GM23338 (cell line): ENCODE measurements at regions not wholly inside any gene's neighbourhood (a gene's known extent, or its start where the extent isn't known, plus 50 kb on each side); places are given as distances from the start of the nearest gene placed in this dataset.

Experiments
- ATAC-seq: fragments of 200-7000 bp; cut with Tn5 transposase; 3 replicates; pipeline ENCODE4 v1.9.1; 2020
- DNase-seq: peaks from one replicate; pipeline ENCODE4 v3.0.0-alpha.2; 2015; ENCODE audit warnings: low spot score
- H2AFZ ChIP-seq: fragments of 200-600 bp; sonication (generic); 2 replicates; pipeline ENCODE4 v1.8.0; 2016; ENCODE audit warnings: antibody characterized with exemption, mild to moderate bottlenecking, moderate library complexity
- H3F3A ChIP-seq: fragments of 200-600 bp; sonication (generic); replicated peaks from 2 replicates; pipeline ENCODE4 v1.8.0; 2017; ENCODE audit warnings: antibody characterized with exemption, mixed run types, low read depth
- H3K27ac ChIP-seq: fragments of 200-600 bp; sonication (generic); 2 replicates; pipeline ENCODE4 v1.6.1; 2016; ENCODE audit warnings: low read depth
- H3K27me3 ChIP-seq: fragments of 200-600 bp; sonication (generic); 2 replicates; pipeline ENCODE4 v1.8.0; 2016; ENCODE audit warnings: mild to moderate bottlenecking, mixed run types, moderate library complexity; ENCODE audit not compliant: insufficient read depth
- H3K36me3 ChIP-seq: fragments of 200-600 bp; sonication (generic); 2 replicates; pipeline ENCODE4 v1.8.0; 2016; ENCODE audit warnings: mild to moderate bottlenecking; ENCODE audit not compliant: insufficient read depth
- H3K4me1 ChIP-seq: fragments of 200-600 bp; sonication (generic); 2 replicates; pipeline ENCODE4 v1.8.0; 2016; ENCODE audit warnings: mild to moderate bottlenecking, moderate library complexity; ENCODE audit not compliant: insufficient read depth
- H3K4me2 ChIP-seq: fragments of 200-600 bp; sonication (generic); 2 replicates; pipeline ENCODE4 v1.7.1; 2017; ENCODE audit warnings: mixed run types
- H3K4me3 ChIP-seq: fragments of 200-600 bp; sonication (generic); 2 replicates; pipeline ENCODE4 v1.6.1; 2016; ENCODE audit warnings: mixed run types
- H3K79me2 ChIP-seq: fragments of 200-600 bp; sonication (generic); replicated peaks from 2 replicates; pipeline ENCODE4 v1.8.0; 2017; ENCODE audit warnings: mild to moderate bottlenecking; ENCODE audit not compliant: insufficient read depth
- H3K9me2 ChIP-seq: fragments of 200-600 bp; sonication (generic); 2 replicates; pipeline ENCODE4 v1.8.0; 2017; ENCODE audit not compliant: insufficient read depth
- H4K20me1 ChIP-seq: fragments of 200-600 bp; sonication (generic); replicated peaks from 2 replicates; pipeline ENCODE4 v1.8.0; 2017; ENCODE audit warnings: mild to moderate bottlenecking; ENCODE audit not compliant: insufficient read depth
- H3K27ac Mint-ChIP-seq: 2 replicates; pipeline ENCODE4 v1.8.0; 2020; ENCODE audit warnings: inconsistent platforms, mild to moderate bottlenecking, moderate library complexity, mixed read lengths
- H3K27me3 Mint-ChIP-seq: 3 replicates; pipeline ENCODE4 v1.8.0; 2022; ENCODE audit warnings: low read depth, mild to moderate bottlenecking, moderate library complexity, mixed read lengths, inconsistent platforms; ENCODE audit not compliant: insufficient read depth, poor library complexity
- H3K36me3 Mint-ChIP-seq: 3 replicates; pipeline ENCODE4 v1.8.0; 2021; ENCODE audit warnings: low read depth, mild to moderate bottlenecking, inconsistent platforms, moderate library complexity, mixed read lengths
- H3K4me1 Mint-ChIP-seq: 3 replicates; pipeline ENCODE4 v1.8.0; 2020; ENCODE audit warnings: mild to moderate bottlenecking, inconsistent platforms, mixed read lengths
- H3K4me3 Mint-ChIP-seq: 3 replicates; pipeline ENCODE4 v1.8.0; 2021; ENCODE audit warnings: moderate library complexity, mild to moderate bottlenecking, inconsistent platforms, mixed read lengths
- H3K9me3 Mint-ChIP-seq: 3 replicates; pipeline ENCODE4 v1.8.0; 2020; ENCODE audit warnings: moderate library complexity, mild to moderate bottlenecking, inconsistent platforms, mixed read lengths
- CTCF ChIP-seq, 2 experiments: fragments of 200-600 bp in 1 of 2; sonication (generic) in 1 of 2; conservative IDR thresholded peaks; 2 replicates each; pipeline versions ENCODE4 v1.5.1 to v1.6.1; 2016 to 2017; ENCODE audit warnings: antibody characterized with exemption in 2 of 2, low read depth in 2 of 2, mild to moderate bottlenecking in 2 of 2, moderate library complexity in 1 of 2
- JUNB ChIP-seq: IDR thresholded peaks from one replicate; pipeline ENCODE4 v1.6.1; 2016; ENCODE audit warnings: antibody characterized with exemption; ENCODE audit not compliant: unreplicated experiment
- NANOG ChIP-seq: IDR thresholded peaks from 2 replicates; pipeline ENCODE4 v1.6.1; 2016; ENCODE audit warnings: antibody characterized with exemption, borderline replicate concordance
- STAT1 ChIP-seq: IDR thresholded peaks from one replicate; pipeline ENCODE4 v1.6.1; 2016; ENCODE audit warnings: antibody characterized with exemption; ENCODE audit not compliant: unreplicated experiment
- ZNF114 ChIP-seq: fragments of 250-450 bp; sonication (Bioruptor Pico); IDR thresholded peaks from 2 replicates; pipeline ENCODE4 v1.5.0; 2020; ENCODE audit warnings: mild to moderate bottlenecking, moderate library complexity
- ZNF331 ChIP-seq: fragments of 250-450 bp; sonication (Bioruptor Pico); IDR thresholded peaks from 2 replicates; pipeline ENCODE4 v1.5.0; 2020; ENCODE audit warnings: low read depth, mild to moderate bottlenecking, moderate library complexity
- ZNF462 ChIP-seq: fragments of 250-450 bp; sonication (Bioruptor Pico); IDR thresholded peaks from 2 replicates; pipeline ENCODE4 v1.5.0; 2020; ENCODE audit warnings: mild to moderate bottlenecking, moderate library complexity

GRCh38 chr17:33504571-33504970 is 211.5 kb upstream of the ASIC2 start (continued):
- TF ChIP-seq JUNB (no peak), NANOG (no peak), CTCF (conservative IDR thresholded peaks at IDR 0.05; ENCODE audit: low read depth in 2 of 2) (no peak), ZNF114 (CRISPR knock-in tag) (no peak)

- Histone ChIP-seq H2AFZ (no peak overlapping the region), H3K9me2 (no peaks in the 10 kb centered on the region), H3K4me1 (no peaks in the 10 kb centered on the region), H3K27ac (no peak overlapping the region), H3F3A (no peaks in the 10 kb centered on the region), H3K36me3 (no peaks in the 10 kb centered on the region), H4K20me1 (no peaks in the 10 kb centered on the region), H3K4me3 (no peak overlapping the region), H3K4me2 (no peak overlapping the region), H3K27me3 (no peaks in the 10 kb centered on the region), H3K79me2 (no peaks in the 10 kb centered on the region)
- DNase-seq = no peak
- peaks cover 4% of the 10 kb centered on the region for H3K27me3 Mint-ChIP-seq
- no peak overlapping the region for H3K27ac Mint-ChIP-seq
- no peak for ATAC-seq
- peaks cover 3% of the 10 kb centered on the region; the same call in 1 of the 3 replicates for H3K4me1 Mint-ChIP-seq
- TF ChIP-seq JUNB = no peak
- no peak for TF ChIP-seq ZNF114 (CRISPR knock-in tag)
- TF ChIP-seq STAT1 = no peak
- no peak for TF ChIP-seq ZNF331 (CRISPR knock-in tag)
- no peak for TF ChIP-seq ZNF462
- no peak for TF ChIP-seq NANOG
- H3K36me3 Mint-ChIP-seq = no peaks in the 10 kb centered on the region
- no peaks in the 10 kb centered on the region; the same call in 2 of the 3 replicates for H3K9me3 Mint-ChIP-seq
- H3K4me3 Mint-ChIP-seq = no peak overlapping the region
These were observed 214.0 kb upstream of the ASIC2 start for GRCh38 chr17:33506889-33507650.
